H9 (cell line): ENCODE measurements at regions not wholly inside any gene's neighbourhood (a gene's known extent, or its start where the extent isn't known, plus 50 kb on each side); places are given as distances from the start of the nearest gene placed in this dataset.

Experiments used
- DNase-seq: peaks from one replicate; pipeline ENCODE4 v3.0.0-alpha.2; 2017
- H2AFZ ChIP-seq: one replicate; pipeline ENCODE4 v1.6.1; 2013; ENCODE audit warnings: mild to moderate bottlenecking, low read length, control low read depth, moderate library complexity
- H2AK5ac ChIP-seq: 2 replicates; pipeline ENCODE4 v1.6.1; 2013; ENCODE audit warnings: low read length, control low read depth, mixed read lengths; ENCODE audit not compliant: insufficient read length
- H2BK120ac ChIP-seq: one replicate; pipeline ENCODE4 v1.6.1; 2013; ENCODE audit warnings: low read depth, mild to moderate bottlenecking, low read length, control low read depth, inconsistent platforms; ENCODE audit not compliant: poor library complexity, severe bottlenecking
- H2BK12ac ChIP-seq: 2 replicates; pipeline ENCODE4 v1.6.1; 2013; ENCODE audit warnings: low read length, control low read depth, mixed read lengths, low read depth; ENCODE audit not compliant: insufficient read length
- H2BK15ac ChIP-seq: 2 replicates; pipeline ENCODE4 v1.6.1; 2013; ENCODE audit warnings: low read depth, low read length, control low read depth
- H2BK20ac ChIP-seq: one replicate; pipeline ENCODE4 v1.6.1; 2013; ENCODE audit warnings: low read depth, mild to moderate bottlenecking, low read length, control low read depth, inconsistent platforms; ENCODE audit not compliant: poor library complexity, severe bottlenecking
- H2BK5ac ChIP-seq: 2 replicates; pipeline ENCODE4 v1.6.1; 2013; ENCODE audit warnings: low read length, control low read depth, mixed read lengths; ENCODE audit not compliant: insufficient read length
- H3K14ac ChIP-seq: 2 replicates; pipeline ENCODE4 v1.6.1; 2013; ENCODE audit warnings: low read length, control low read depth; ENCODE audit not compliant: insufficient read depth
- H3K18ac ChIP-seq: 2 replicates; pipeline ENCODE4 v1.6.1; 2013; ENCODE audit warnings: low read depth, mild to moderate bottlenecking, mixed read lengths, low read length, control low read depth; ENCODE audit not compliant: insufficient read length
- H3K23ac ChIP-seq: 2 replicates; pipeline ENCODE4 v1.6.1; 2013; ENCODE audit warnings: low read length, control low read depth, mixed read lengths, low read depth; ENCODE audit not compliant: insufficient read length
- H3K23me2 ChIP-seq: 2 replicates; pipeline ENCODE4 v1.6.1; 2013; ENCODE audit warnings: low read depth, mild to moderate bottlenecking, mixed read lengths, low read length, control low read depth; ENCODE audit not compliant: insufficient read length, poor library complexity, severe bottlenecking
- H3K27ac ChIP-seq: 2 replicates; pipeline ENCODE4 v1.5.1; 2013; ENCODE audit warnings: low read length, control low read depth, mixed read lengths, low read depth; ENCODE audit not compliant: insufficient read length
- H3K27me3 ChIP-seq: 2 replicates; pipeline ENCODE4 v1.6.1; 2013; ENCODE audit warnings: low read length, control low read depth, inconsistent platforms; ENCODE audit not compliant: insufficient read depth
- H3K4ac ChIP-seq: 2 replicates; pipeline ENCODE4 v1.6.1; 2013; ENCODE audit warnings: low read depth, mild to moderate bottlenecking, control low read depth, inconsistent platforms, low read length, moderate library complexity
- H3K4me1 ChIP-seq: 2 replicates; pipeline ENCODE4 v1.6.1; 2013; ENCODE audit warnings: low read length, control low read depth, inconsistent platforms; ENCODE audit not compliant: insufficient read depth
- H3K4me2 ChIP-seq: 2 replicates; pipeline ENCODE4 v1.6.1; 2013; ENCODE audit warnings: low read length, control low read depth, mixed read lengths; ENCODE audit not compliant: insufficient read length, insufficient read depth
- H3K56ac ChIP-seq: 2 replicates; pipeline ENCODE4 v1.6.1; 2013; ENCODE audit warnings: low read depth, mild to moderate bottlenecking, mixed read lengths, low read length, control low read depth; ENCODE audit not compliant: insufficient read length
- H3K79me1 ChIP-seq: 2 replicates; pipeline ENCODE4 v1.6.1; 2013; ENCODE audit warnings: low read depth, mild to moderate bottlenecking, moderate library complexity, low read length, control low read depth, inconsistent platforms; ENCODE audit not compliant: insufficient read depth, poor library complexity, severe bottlenecking
- H3K79me2 ChIP-seq: 2 replicates; pipeline ENCODE4 v1.6.1; 2013; ENCODE audit warnings: low read length, control low read depth, inconsistent platforms; ENCODE audit not compliant: insufficient read depth
- H3K9ac ChIP-seq: 2 replicates; pipeline ENCODE4 v1.6.1; 2013; ENCODE audit warnings: low read length, control low read depth, mixed read lengths; ENCODE audit not compliant: insufficient read length; ENCODE audit errors: extremely low read depth
- H3K9me3 ChIP-seq: one replicate; pipeline ENCODE4 v1.6.1; 2013; ENCODE audit warnings: low read depth, low read length, inconsistent platforms; ENCODE audit not compliant: control insufficient read depth
- H3T11ph ChIP-seq: one replicate; pipeline ENCODE4 v1.6.1; 2013; ENCODE audit warnings: mild to moderate bottlenecking, low read length, control low read depth, inconsistent platforms
- H4K20me1 ChIP-seq: one replicate; pipeline ENCODE4 v1.6.1; 2013; ENCODE audit not compliant: control insufficient read depth, insufficient read length, insufficient read depth
- H4K5ac ChIP-seq: 2 replicates; pipeline ENCODE4 v1.6.1; 2013; ENCODE audit warnings: low read depth, mild to moderate bottlenecking, mixed read lengths, low read length, control low read depth; ENCODE audit not compliant: insufficient read length
- H4K8ac ChIP-seq: replicated peaks from 2 replicates; pipeline ENCODE4 v1.6.1; 2013; ENCODE audit warnings: low read length, control low read depth, mixed read lengths, low read depth; ENCODE audit not compliant: insufficient read length
- H4K91ac ChIP-seq: 2 replicates; pipeline ENCODE4 v1.6.1; 2013; ENCODE audit warnings: low read depth, mild to moderate bottlenecking, moderate library complexity, mixed read lengths, low read length, control low read depth; ENCODE audit not compliant: insufficient read length
- H3K27ac Mint-ChIP-seq, 3 experiments: 2 replicates in 2 of 3; 3 replicates in 1 of 3; pipeline ENCODE4 v1.8.0; 2020 to 2021; ENCODE audit warnings: mixed read lengths in 3 of 3, mild to moderate bottlenecking in 1 of 3, moderate library complexity in 1 of 3
- H3K27me3 Mint-ChIP-seq: 2 replicates; pipeline ENCODE4 v1.8.0; 2021; ENCODE audit warnings: low read depth, mild to moderate bottlenecking, moderate library complexity, mixed read lengths
- H3K36me3 Mint-ChIP-seq, 3 experiments: 2 replicates in 2 of 3; 3 replicates in 1 of 3; pipeline ENCODE4 v1.8.0; 2020 to 2021; ENCODE audit warnings: low read depth in 3 of 3, mixed read lengths in 3 of 3; ENCODE audit not compliant: insufficient read depth in 1 of 3
- H3K4me1 Mint-ChIP-seq, 2 experiments: 2 replicates each; pipeline ENCODE4 v1.8.0; 2020; ENCODE audit warnings: mixed read lengths in 2 of 2
- H3K4me3 Mint-ChIP-seq, 2 experiments: 2 replicates in 1 of 2; 3 replicates in 1 of 2; pipeline ENCODE4 v1.8.0; 2020 to 2021; ENCODE audit warnings: mild to moderate bottlenecking in 2 of 2, mixed read lengths in 2 of 2, moderate library complexity in 1 of 2
- H3K9me3 Mint-ChIP-seq, 2 experiments: 2 replicates in 1 of 2; 3 replicates in 1 of 2; pipeline ENCODE4 v1.8.0; 2020; ENCODE audit warnings: mild to moderate bottlenecking in 2 of 2, mixed read lengths in 2 of 2, moderate library complexity in 1 of 2
- CTCF ChIP-seq: fragments of 200-600 bp; sonication (generic); conservative IDR thresholded peaks from 3 replicates; pipeline ENCODE4 v1.8.0; 2021; ENCODE audit warnings: antibody characterized with exemption, mild to moderate bottlenecking
- WGBS: extraction: QIAGEN DNeasy Blood & Tissue Kit; methylation state at CpG from one replicate; pipeline ENCODE4 v1.1.7; 2013; ENCODE audit warnings: missing lambda C conversion rate, low lambda C conversion rate, mixed read lengths; ENCODE audit not compliant: insufficient read length; ENCODE audit errors: extremely low coverage; 5-methylcytosine and 5-hydroxymethylcytosine counted together

DNA sequence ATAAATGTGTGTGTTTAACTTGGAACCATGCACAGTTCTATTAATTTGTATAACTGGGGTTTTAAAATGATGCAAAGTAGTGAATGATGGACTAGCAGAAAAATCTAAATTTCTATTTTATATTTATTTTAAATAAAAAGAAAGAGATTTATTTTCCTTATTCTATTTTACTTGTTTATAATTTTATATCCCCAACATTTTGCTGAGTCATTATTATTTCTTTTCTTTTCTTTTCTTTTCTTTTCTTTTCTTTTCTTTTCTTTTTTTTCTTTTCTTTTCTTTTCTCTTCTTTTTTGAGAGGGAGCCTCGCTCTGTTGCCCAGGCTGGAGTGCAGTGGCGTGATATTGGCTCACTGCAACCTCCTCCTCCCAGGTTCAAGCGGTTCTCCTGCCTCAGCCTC is 395.0 kb upstream of the NCAM2 start:
- WGBS: no CpG with 5 or more reads among the region's 3 CpGs
- Histone ChIP-seq H3K23ac (no peak overlapping the region), H3K27me3 (no peaks in the 10 kb centered on the region)

More for the DNA sequence above, 395.0 kb upstream of the NCAM2 start:
- Histone ChIP-seq H3K18ac (no peak overlapping the region), H3K4me2 (no peak overlapping the region), H4K5ac (no peak overlapping the region), H3K56ac (no peak overlapping the region), H3K27ac (no peak overlapping the region), H3K23me2 (no peaks in the 10 kb centered on the region), H2BK12ac (no peak overlapping the region), H2BK20ac (no peak overlapping the region), H2AFZ (no peak overlapping the region), H3K9me3 (no peaks in the 10 kb centered on the region), H3K14ac (no peak overlapping the region), H2BK15ac (no peak overlapping the region), H4K91ac (no peak overlapping the region), H2BK5ac (no peak overlapping the region), H3T11ph (no peak overlapping the region), H3K4ac (no peak overlapping the region), H3K9ac (no peak overlapping the region), H4K8ac (no peak overlapping the region), H2AK5ac (no peak overlapping the region), H4K20me1 (no peaks in the 10 kb centered on the region), H2BK120ac (no peak overlapping the region), H3K4me1 (no peaks in the 10 kb centered on the region), H3K79me2 (no peaks in the 10 kb centered on the region), H3K79me1 (no peaks in the 10 kb centered on the region)
- DNase-seq: no peak
- no peak for TF ChIP-seq CTCF
- H3K36me3 Mint-ChIP-seq: peaks cover 5 to 13% (median 9%) of the 10 kb centered on the region in 3 experiments; a peak in 6 of 7 replicates
- peaks cover 2% of the 10 kb centered on the region for H3K27me3 Mint-ChIP-seq
- no peak overlapping the region for H3K27ac Mint-ChIP-seq
- H3K9me3 Mint-ChIP-seq: peaks cover 6 to 13% of the 10 kb centered on the region in 2 experiments
- H3K4me3 Mint-ChIP-seq: no peak overlapping the region
- no peaks in the 10 kb centered on the region for H3K4me1 Mint-ChIP-seq
